Motor neuron (in vitro differentiated cells): ENCODE measurements at regions not wholly inside any gene's neighbourhood (a gene's known extent, or its start where the extent isn't known, plus 50 kb on each side); places are given as distances from the start of the nearest gene placed in this dataset.

Experiments used
- ATAC-seq, 8 experiments: fragments of 200-7000 bp; cut with Tn5 transposase; replicated peaks in 6 of 8; 2 replicates each; pipeline ENCODE4 v1.8.0; 2021; ENCODE audit warnings: mild to moderate bottlenecking in 8 of 8, moderate library complexity in 8 of 8
- H3K27ac ChIP-seq, 2 donors: fragments of 250-450 bp; sonication (Bioruptor Pico); 2 replicates each; pipeline ENCODE4 v1.9.0; 2021; ENCODE audit warnings: antibody characterized with exemption in 2 of 2, mild to moderate bottlenecking in 2 of 2, moderate library complexity in 1 of 2
- H3K4me1 ChIP-seq, 2 donors: fragments of 250-450 bp; sonication (Bioruptor Pico); replicated peaks in 1 of 2; 2 replicates each; pipeline ENCODE4 v1.6.1; 2021; ENCODE audit warnings: antibody characterized with exemption in 2 of 2, mild to moderate bottlenecking in 2 of 2, moderate library complexity in 1 of 2
- H3K4me3 ChIP-seq, 5 donors: fragments of 250-450 bp; sonication (Bioruptor Pico); 2 replicates each; pipeline ENCODE4 v1.9.0; 2021; ENCODE audit warnings: antibody characterized with exemption in 5 of 5, mild to moderate bottlenecking in 5 of 5, moderate library complexity in 4 of 5
- WGBS, 10 experiments: fragments of 450-650 bp; shearing (Covaris generic); methylation state at CpG; one replicate each; pipeline ENCODE4 v1.0.0; 2022; 5-methylcytosine and 5-hydroxymethylcytosine counted together
- in situ Hi-C, 9 experiments: fragments of 400-800 bp; cut with MboI; loops; one replicate each; pipeline ENCODE4 v1.15.0; 2021; ENCODE audit warnings: low sequenced_read_pairs in 9 of 9, low pct_unique_long_range_greater_than_20kb in 2 of 9; ENCODE audit not compliant: unreplicated experiment in 9 of 9

- no peak for ATAC-seq
- in situ Hi-C loops, result no loop called here
- Histone ChIP-seq H3K27ac (no peak overlapping the region), H3K4me1 (no peaks in the 10 kb centered on the region), H3K4me3 (no peak overlapping the region)
- 0 to 100% (median 100%) methylated on average over 1 to 2 of the region's 2 CpGs; no CpG with 5 or more reads in 1 of the 10 experiments for WGBS, 10 experiments
Measured at GRCh38 chr4:28772788-28773187, 1912.1 kb downstream of the STIM2 start.

- ATAC-seq, result no peak
- in situ Hi-C loops, result no loop called here
- H3K4me3 ChIP-seq, result no peak overlapping the region
- no peak overlapping the region for H3K27ac ChIP-seq
- 0 to 100% (median 67%) methylated on average over 1 to 2 of the region's 2 CpGs; no CpG with 5 or more reads in 1 of the 10 experiments for WGBS, 10 experiments
- H3K4me1 ChIP-seq, result no peaks in the 10 kb centered on the region
Measured at GRCh38 chr4:28774344-28774743, 1913.7 kb downstream of the STIM2 start.

GRCh38 chr4:28776004-28776403, 1915.4 kb downstream of the STIM2 start:
- no peak overlapping the region for H3K27ac ChIP-seq
- ATAC-seq, result no peak
- WGBS, 10 experiments, result 0 to 100% (median 89%) methylated on average over 1 to 2 of the region's 2 CpGs; no CpG with 5 or more reads in 1 of the 10 experiments
- H3K4me1 ChIP-seq, result no peaks in the 10 kb centered on the region
- in situ Hi-C loops, result no loop called here
- H3K4me3 ChIP-seq, result no peak overlapping the region

- H3K27ac ChIP-seq, result no peak overlapping the region
- ATAC-seq, result no peak
- in situ Hi-C loops, result no loop called here
- H3K4me1 ChIP-seq, result no peaks in the 10 kb centered on the region
- no peak overlapping the region for H3K4me3 ChIP-seq
Measured at GRCh38 chr4:28784188-28784587, 1923.5 kb downstream of the STIM2 start.

- H3K27ac ChIP-seq, result no peak overlapping the region
- WGBS, 10 experiments, result 0 to 88% (median 29%) methylated on average over 1 to 2 of the region's 2 CpGs; no CpG with 5 or more reads in 3 of the 10 experiments
- ATAC-seq, result no peak
- no peaks in the 10 kb centered on the region for H3K4me1 ChIP-seq
- in situ Hi-C loops, result no loop called here
- no peak overlapping the region for H3K4me3 ChIP-seq
Measured at GRCh38 chr4:28787947-28788346, 1927.3 kb downstream of the STIM2 start.

GRCh38 chr4:28788929-28789490, 1928.4 kb downstream of the STIM2 start:
- Histone ChIP-seq H3K27ac (no peak overlapping the region), H3K4me3 (no peak overlapping the region), H3K4me1 (no peaks in the 10 kb centered on the region)
- no peak for ATAC-seq
- in situ Hi-C loops, result no loop called here
- 27 to 94% (median 82%) methylated on average over 1 to 6 of the region's 12 CpGs; no CpG with 5 or more reads in 2 of the 10 experiments for WGBS, 10 experiments

- 10 to 100% (median 62%) methylated on average over 1 to 4 of the region's 4 CpGs for WGBS, 10 experiments
- in situ Hi-C loops, result no loop called here
- no peak for ATAC-seq
- no peak overlapping the region for H3K4me3 ChIP-seq
- no peak overlapping the region for H3K27ac ChIP-seq
- no peaks in the 10 kb centered on the region for H3K4me1 ChIP-seq
Measured at GRCh38 chr4:28792917-28793597, 1927.1 kb upstream of the PCDH7 start.

- Histone ChIP-seq H3K27ac (no peak overlapping the region), H3K4me1 (no peaks in the 10 kb centered on the region), H3K4me3 (no peak overlapping the region)
- 0 to 100% (median 88%) methylated on average over 1 to 2 of the region's 2 CpGs; no CpG with 5 or more reads in 1 of the 10 experiments for WGBS, 10 experiments
- in situ Hi-C loops, result no loop called here
- ATAC-seq, result no peak
Measured at GRCh38 chr4:28799696-28800095, 1920.5 kb upstream of the PCDH7 start.

GRCh38 chr4:28811025-28811424, 1909.1 kb upstream of the PCDH7 start:
- H3K4me3 ChIP-seq, result no peak overlapping the region
- WGBS, 10 experiments, result 0 to 96% (median 69%) methylated on average over 1 to 2 of the region's 2 CpGs; no CpG with 5 or more reads in 1 of the 10 experiments
- in situ Hi-C loops, result no loop called here
- no peaks in the 10 kb centered on the region for H3K4me1 ChIP-seq
- no peak overlapping the region for H3K27ac ChIP-seq
- ATAC-seq, result no peak

GRCh38 chr4:28822163-28822562, 1898.0 kb upstream of the PCDH7 start:
- in situ Hi-C loops, result no loop called here
- no peak for ATAC-seq
- no peak overlapping the region for H3K4me3 ChIP-seq
- H3K27ac ChIP-seq, result no peak overlapping the region
- H3K4me1 ChIP-seq, result no peaks in the 10 kb centered on the region

GRCh38 chr4:28827866-28828265, 1892.3 kb upstream of the PCDH7 start:
- ATAC-seq, result no peak
- WGBS, 10 experiments, result 50 to 100% (median 93%) methylated on average over 1 to 3 of the region's 24 CpGs; no CpG with 5 or more reads in 7 of the 10 experiments
- Histone ChIP-seq H3K4me3 (no peak overlapping the region), H3K27ac (no peak overlapping the region), H3K4me1 (no peaks in the 10 kb centered on the region)
- in situ Hi-C loops, result no loop called here

- H3K4me3 ChIP-seq, result no peak overlapping the region
- WGBS, 10 experiments, result 12 to 100% (median 80%) methylated on average over 1 to 3 of the region's 3 CpGs
- no peak for ATAC-seq
Measured at GRCh38 chr4:28831867-28832266, 1888.3 kb upstream of the PCDH7 start.

GRCh38 chr4:28832444-28832843, 1887.7 kb upstream of the PCDH7 start:
- no peak overlapping the region for H3K4me3 ChIP-seq
- WGBS, 10 experiments, result 0 to 100% (median 82%) methylated on average over 1 of the region's 1 CpG
- H3K27ac ChIP-seq, result no peak overlapping the region
- in situ Hi-C loops, result no loop called here
- H3K4me1 ChIP-seq, result no peaks in the 10 kb centered on the region
- ATAC-seq, result peak in 1 of 8 experiments; percentile 55

More at GRCh38 chr4:28831867-28832266, 1888.3 kb upstream of the PCDH7 start:
- no peaks in the 10 kb centered on the region for H3K4me1 ChIP-seq
- H3K27ac ChIP-seq, result no peak overlapping the region
- in situ Hi-C loops, result no loop called here

GRCh38 chr4:28834120-28834519, 1886.0 kb upstream of the PCDH7 start:
- H3K4me1 ChIP-seq, result no peaks in the 10 kb centered on the region
- no peak overlapping the region for H3K27ac ChIP-seq
- no peak overlapping the region for H3K4me3 ChIP-seq
- in situ Hi-C loops, result no loop called here
- 4 to 100% (median 83%) methylated on average over 1 to 3 of the region's 3 CpGs for WGBS, 10 experiments
- no peak for ATAC-seq
